ENCODE measurements at regions not wholly inside any gene's neighbourhood (a gene's known extent, or its start where the extent isn't known, plus 50 kb on each side); places are given as distances from the start of the nearest gene placed in this dataset.

DNA sequence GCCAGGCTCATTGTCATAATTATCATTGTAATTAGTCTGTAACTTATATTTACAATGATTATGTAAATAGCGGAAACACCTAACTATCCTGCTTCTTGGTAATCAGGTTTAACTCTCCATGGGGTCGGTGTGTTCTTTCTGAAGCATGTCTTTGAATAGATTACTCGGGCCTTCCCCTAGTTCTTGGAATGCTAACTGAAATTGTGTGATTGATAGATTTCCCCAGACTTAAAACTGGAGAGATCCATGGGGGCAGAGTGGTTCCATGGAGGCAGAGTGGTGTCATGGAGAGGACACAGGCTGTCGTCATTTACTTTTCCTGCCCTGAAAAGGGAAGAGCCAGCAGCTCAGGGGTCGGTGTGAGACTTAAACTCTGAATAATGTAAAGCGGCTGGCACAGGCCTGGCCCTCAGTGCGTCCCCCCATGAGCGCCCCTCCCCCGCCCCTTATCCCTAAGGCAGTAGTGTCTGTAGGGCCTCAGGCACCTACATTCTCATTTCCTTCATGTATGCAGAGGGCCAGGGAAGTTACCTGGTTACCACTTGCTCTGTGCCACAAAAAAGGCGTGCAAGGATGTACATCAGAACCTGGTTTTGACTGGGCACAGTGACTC is 225.1 kb downstream of the TM9SF2 start:
- TF ChIP-seq POLR2A (IDR thresholded peaks at IDR 0.05; ENCODE audit: control extremely low read depth in 1 of 2, low read depth in 2 of 2, low read length in 2 of 2) (no peak), EZH2 (IDR thresholded peaks at IDR 0.05; ENCODE audit: low read depth, low read length, severe bottlenecking) (no peak), CEBPB (IDR thresholded peaks at IDR 0.05; ENCODE audit: low read depth, low read length) (no peak), NRF1 (IDR thresholded peaks at IDR 0.05; ENCODE audit: low read depth, low read length) (no peak), SUZ12 (IDR thresholded peaks at IDR 0.05; ENCODE audit: low read length) (no peak), ZNF274 (IDR thresholded peaks at IDR 0.05; ENCODE audit: borderline replicate concordance, extremely low read depth, low read length) (no peak), CREB1 (IDR thresholded peaks at IDR 0.05) (no peak), HDAC2 (IDR thresholded peaks at IDR 0.05; ENCODE audit: borderline replicate concordance in 1 of 2, low read depth in 2 of 2, low read length in 2 of 2) (no peak), SP4 (IDR thresholded peaks at IDR 0.05; ENCODE audit: low read length) (no peak), CBX8 (IDR thresholded peaks at IDR 0.05; ENCODE audit: borderline replicate concordance, low read depth, low read length) (no peak), EP300 (IDR thresholded peaks at IDR 0.05; ENCODE audit: borderline replicate concordance in 1 of 2, low read depth in 2 of 2, low read length in 2 of 2) (no peak), KDM1A (IDR thresholded peaks at IDR 0.05; ENCODE audit: borderline replicate concordance, low read length) (no peak)
- TF ChIP-seq, protein P1, sequence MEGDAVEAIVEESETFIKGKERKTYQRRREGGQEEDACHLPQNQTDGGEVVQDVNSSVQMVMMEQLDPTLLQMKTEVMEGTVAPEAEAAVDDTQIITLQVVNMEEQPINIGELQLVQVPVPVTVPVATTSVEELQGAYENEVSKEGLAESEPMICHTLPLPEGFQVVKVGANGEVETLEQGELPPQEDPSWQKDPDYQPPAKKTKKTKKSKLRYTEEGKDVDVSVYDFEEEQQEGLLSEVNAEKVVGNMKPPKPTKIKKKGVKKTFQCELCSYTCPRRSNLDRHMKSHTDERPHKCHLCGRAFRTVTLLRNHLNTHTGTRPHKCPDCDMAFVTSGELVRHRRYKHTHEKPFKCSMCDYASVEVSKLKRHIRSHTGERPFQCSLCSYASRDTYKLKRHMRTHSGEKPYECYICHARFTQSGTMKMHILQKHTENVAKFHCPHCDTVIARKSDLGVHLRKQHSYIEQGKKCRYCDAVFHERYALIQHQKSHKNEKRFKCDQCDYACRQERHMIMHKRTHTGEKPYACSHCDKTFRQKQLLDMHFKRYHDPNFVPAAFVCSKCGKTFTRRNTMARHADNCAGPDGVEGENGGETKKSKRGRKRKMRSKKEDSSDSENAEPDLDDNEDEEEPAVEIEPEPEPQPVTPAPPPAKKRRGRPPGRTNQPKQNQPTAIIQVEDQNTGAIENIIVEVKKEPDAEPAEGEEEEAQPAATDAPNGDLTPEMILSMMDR (IDR thresholded peaks at IDR 0.05; ENCODE audit: control extremely low read depth in 1 of 3, insufficient read depth in 1 of 3, low read depth in 1 of 3, low read length in 3 of 3), result no peak

Measured in H1 (cell line).